ENCODE measurements at regions not wholly inside any gene's neighbourhood (a gene's known extent, or its start where the extent isn't known, plus 50 kb on each side); places are given as distances from the start of the nearest gene placed in this dataset.
"Not testable (repeated sequence)": the region's sequence is repeated elsewhere in the genome, so short reads cannot be mapped to it uniquely, and the experiment has no call there.

DNA sequence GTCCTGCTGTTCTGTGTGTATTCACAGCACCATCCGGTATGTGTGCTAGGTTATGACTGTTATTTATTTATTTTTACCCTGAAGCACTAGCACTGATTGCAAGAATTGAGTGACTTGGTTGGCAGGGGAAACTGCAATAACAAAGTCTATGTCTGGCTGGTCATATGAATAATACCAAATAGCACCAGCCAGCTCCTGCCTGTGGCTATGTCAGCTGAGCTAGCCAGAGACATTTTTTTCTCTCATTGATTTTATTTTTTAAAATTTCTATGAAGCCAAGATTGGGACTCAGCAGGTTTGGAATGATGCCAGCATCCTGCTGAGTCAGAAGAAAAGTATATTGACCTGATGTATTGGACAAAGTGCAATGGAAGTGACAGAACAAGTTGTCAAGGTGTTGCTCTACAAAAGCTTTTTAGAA lies 188.5 kb upstream of the CDH2 start:
- peak; percentile 58 for DNase-seq (ENCODE audit: low read depth)

DNA sequence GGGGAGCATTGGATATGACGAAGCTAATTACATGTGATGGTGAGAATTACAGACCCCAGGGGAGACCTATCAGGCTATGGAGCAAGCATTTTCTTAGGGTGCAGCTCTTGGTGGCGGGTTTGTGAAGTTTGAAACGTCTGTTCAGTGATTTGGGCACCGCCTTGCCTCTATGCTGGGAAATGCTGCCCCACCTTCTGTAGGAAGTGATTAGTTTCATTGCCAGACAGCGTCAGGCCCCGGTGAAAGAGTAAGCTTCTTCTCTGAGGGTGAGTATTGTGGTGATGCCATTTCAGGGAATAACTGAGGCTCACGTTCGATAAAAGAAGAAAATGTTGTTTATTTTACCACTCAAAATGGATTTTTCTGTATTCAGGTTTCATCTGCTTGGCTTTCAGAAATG lies 186.2 kb upstream of the CDH2 start:
- no peak for DNase-seq (ENCODE audit: low read depth)

DNA sequence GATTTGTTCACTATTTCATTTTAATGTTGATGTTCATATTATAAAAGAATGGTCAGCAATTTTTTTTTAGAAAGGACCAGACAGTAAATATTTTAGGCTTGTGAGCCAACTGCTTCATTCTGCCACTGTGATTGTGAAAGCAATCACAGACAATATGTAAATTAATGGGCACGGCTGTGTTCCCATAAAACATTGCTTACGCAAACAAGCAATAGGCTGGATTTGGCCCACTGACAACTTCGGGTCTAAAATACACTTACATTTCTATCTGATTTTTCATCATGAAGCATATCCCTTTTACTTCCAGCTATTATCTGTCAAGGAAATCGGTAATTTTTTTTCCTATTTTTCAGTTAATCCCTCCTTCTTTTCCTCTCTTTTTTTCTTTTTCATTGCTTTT lies 182.2 kb upstream of the CDH2 start:
- DNase-seq (ENCODE audit: low read depth), result no peak

DNA sequence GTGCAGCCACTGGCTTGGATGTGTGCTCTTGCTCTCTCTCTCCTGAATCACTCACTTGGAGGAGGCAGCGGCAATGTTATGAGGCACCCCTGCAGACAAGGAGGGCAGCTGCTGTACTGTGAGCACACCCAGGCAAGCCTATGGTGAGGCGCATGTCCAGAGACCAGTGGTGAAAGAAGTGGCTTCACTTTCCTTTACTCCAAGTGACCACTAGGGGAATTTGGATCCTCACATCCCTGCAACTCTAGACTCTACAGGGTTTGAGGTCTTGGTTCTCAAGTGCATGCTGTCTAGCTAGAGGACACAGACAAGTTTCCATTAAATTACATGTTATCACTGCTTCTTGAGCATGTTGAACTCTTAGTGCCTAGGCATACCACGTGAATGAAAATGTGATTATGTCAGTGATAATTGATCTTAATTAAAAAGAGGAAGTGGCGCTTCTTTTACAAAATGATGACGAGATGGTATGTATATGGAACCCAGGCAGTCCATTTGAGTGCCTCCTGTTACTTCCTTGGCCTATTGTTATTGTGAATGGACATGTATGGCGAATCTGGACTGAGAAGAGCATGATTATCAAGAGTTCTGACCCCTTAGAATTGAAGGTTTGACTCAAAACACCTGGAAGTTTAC lies 181.0 kb upstream of the CDH2 start:
- DNase-seq (ENCODE audit: low read depth), result peak; percentile 38

DNA sequence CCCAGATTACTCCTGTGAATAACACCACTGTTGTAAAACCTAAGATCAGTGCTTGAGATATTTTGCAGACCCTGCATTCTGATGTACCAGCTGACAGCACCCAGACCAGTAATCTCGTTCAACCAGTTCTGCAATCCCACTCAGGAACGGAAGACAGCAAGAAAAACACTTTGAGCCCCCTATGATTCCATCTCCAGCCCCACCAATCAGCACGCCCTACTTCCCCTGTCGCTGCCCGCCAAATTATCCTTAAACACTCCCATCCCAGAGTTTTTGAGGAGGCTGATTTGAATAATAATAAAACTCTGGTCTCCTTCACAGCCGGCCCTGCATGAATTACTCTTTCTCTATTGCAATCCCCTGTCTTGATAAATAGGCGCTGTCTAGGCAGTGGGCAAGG lies 173.9 kb upstream of the CDH2 start:
- DNase-seq (ENCODE audit: low read depth), result no peak

DNA sequence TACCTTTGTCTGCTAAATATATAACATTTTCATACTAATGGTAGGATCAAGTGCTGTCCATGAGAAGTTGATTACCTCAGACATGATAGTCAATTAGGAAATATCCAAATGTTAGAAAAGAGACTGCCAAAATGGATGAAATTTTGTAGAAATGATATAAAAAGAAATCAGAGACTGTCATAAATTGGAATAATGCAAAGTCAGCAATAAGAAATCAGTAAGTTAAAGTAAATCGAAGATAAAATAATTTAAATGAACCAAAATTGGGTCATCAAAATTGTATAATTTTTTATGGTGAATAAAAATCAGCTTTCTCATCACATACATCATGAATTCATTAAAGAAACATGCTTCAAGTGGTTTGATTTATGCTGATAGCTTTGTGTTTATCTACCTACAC lies 165.3 kb upstream of the CDH2 start:
- DNase-seq (ENCODE audit: low read depth), result no peak

DNA sequence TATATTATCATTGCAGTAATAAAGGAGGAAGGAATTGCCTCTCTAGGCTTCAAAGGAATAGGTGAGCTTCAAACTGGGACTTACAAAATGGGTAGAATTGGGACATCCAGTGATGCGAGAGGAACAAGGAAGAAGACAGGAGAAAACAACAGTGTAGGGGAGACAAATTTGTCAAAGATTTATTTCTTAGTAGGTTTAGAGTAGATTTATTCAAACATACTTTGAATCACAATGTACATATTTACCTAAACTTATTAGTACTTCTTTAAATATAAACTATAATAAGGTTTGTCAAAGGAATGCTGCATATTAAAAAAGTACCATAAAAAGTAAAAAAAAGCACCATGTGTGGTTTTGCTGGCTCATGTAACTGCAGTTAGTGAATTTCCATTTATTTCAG lies 161.4 kb upstream of the CDH2 start:
- DNase-seq (ENCODE audit: low read depth), result no peak

DNA sequence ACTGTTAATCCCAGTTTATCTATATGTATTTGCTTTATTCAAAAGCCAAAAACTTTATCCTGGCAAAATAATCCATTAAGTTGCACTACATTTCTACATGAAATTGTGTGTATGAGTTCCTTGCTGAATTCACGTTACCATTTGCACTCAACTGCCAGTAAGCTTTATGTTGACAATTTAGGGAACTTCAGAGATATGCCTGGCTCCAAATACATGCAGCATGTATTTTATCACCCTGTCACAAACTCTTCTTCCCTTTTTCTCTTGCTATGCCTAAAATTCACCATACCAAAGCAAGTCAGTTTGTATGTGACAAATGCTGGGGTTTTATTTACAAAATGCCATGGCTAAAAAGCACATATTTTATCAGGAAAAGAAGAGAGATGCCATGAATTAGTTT lies 157.6 kb upstream of the CDH2 start:
- no peak for DNase-seq (ENCODE audit: low read depth)

DNA sequence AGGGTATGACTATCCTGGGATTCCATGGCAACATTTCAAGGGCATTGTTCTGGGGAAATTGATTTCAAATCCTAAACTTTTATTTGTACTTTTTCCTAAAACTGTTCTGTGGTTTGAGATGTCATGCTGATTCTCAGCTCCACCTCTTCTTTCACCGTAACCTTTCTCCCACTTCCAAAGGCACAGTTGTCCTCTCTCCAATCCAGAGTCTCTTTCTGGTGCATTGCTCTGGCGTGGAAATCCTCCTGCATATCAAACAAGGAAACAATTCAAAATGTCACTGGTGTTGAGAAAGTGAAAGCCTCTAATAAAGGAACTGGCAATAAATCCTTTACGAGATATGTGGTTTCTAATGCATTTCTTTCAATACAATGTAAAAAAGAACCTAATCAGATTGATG lies 155.1 kb upstream of the CDH2 start:
- no peak for DNase-seq (ENCODE audit: low read depth)

DNA sequence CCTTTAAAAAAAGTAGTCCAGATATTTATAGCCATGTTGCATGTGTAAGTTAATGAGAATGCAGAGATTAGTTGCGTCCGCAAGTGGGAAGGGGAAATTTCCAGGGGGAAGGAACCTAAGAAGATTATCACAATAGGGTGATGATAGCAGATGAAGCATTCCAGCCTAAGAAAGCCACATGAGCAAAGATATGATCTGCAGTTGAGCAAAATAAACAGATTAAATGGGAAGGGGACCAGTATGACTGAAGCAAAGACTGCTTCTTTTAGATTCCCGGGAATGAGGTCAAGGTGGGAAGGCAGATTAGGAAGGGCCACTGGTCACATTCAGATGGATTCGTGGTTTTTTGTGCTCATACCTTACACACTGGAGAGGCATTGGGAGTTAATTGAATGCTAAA lies 154.6 kb upstream of the CDH2 start:
- DNase-seq (ENCODE audit: low read depth), result no peak

DNA sequence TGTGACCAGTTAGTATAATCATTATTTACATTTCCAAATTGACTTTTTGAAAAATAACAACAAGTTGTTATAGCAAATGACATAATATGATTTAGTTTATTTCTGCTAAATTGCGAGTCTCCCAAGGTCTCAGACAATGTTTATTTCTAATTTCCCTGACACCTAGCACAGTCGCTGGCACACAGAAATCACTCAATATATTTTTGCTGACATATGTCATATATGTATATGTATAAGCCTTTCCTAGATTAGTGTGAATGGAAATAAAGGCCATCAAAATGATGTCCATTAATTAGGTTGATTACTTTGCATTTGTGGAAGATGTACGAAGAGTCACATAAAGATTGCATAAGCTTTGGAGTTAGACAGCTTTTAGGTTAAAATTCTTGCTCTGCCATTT lies 136.7 kb upstream of the CDH2 start:
- no peak for DNase-seq (ENCODE audit: low read depth)

DNA sequence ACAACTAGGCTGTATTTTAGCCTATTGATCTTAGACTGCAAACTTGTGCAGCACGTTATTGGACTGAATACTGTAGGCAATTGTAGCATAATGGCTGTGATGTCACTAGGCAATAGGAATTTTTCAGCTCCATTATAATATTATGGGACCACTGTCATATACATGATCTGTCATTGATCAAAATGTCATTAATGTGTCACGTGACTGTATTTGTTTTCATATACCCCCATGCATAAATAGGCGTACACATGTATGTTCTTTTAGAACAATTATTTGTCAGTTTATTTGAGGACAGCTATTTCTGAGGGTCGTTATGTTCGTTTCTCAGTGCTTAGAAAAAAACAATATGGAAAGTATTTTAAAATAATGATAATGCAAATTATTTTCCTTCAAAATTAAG lies 111.9 kb upstream of the CDH2 start:
- DNase-seq (ENCODE audit: low read depth), result no peak

DNA sequence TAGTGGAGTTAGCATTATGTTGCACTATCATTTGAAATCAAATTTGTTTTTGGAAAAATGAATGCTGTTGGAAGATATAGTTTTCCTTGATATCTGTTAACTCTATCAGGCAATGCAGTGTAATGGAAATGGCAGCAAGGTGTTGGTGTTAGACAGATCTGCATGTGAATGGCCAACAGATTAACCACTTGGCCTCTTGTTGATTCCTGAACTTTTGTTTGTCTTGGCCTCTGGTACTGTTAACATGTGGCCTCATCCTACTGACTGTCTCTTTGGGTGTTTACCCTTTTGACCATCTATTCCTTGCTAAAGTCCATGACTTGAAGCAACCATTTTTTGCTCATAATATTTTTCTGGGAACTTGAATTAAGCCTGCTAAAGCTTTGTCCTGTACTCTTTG lies 110.2 kb upstream of the CDH2 start:
- no peak for DNase-seq (ENCODE audit: low read depth)

DNA sequence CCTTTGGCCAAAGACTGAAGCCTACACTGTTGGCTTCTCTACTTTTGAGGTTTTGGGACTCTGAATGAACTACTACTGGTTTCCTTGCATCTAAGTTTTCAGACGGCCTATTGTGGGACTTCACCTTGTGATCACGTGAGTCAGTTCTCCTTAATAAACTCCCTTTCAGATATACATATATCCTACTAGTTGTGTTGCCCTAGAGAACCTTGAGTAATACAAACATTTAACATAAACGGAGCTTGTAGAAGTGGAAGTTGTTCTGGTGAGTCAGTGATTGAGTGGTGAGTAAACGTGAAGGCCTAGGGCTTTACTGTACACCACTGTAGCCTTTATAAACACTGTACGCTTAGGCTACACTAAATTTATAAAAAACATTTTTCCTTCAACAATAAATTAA lies 107.2 kb upstream of the CDH2 start:
- DNase-seq (ENCODE audit: low read depth), result peak; percentile 83

DNA sequence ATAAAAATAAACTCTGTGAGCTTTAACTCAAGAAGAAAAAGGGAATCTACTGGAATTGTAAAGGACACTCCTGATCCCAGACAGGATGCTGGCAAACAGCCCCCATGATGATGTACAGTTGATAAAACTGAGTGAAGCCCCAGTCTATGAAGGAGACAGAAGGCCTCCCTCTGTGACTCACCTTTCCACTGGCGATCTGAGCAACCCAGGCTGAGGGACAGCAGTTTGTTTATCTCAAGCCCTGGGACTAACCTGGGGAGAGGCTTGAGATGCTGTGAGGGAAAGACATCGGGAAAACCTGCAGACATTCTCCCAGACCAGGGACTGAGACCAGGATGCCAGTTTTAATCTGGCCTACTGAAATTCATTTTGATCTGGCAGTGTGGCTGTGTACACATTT lies 104.5 kb upstream of the CDH2 start:
- peak; percentile 10 for DNase-seq (ENCODE audit: low read depth)

DNA sequence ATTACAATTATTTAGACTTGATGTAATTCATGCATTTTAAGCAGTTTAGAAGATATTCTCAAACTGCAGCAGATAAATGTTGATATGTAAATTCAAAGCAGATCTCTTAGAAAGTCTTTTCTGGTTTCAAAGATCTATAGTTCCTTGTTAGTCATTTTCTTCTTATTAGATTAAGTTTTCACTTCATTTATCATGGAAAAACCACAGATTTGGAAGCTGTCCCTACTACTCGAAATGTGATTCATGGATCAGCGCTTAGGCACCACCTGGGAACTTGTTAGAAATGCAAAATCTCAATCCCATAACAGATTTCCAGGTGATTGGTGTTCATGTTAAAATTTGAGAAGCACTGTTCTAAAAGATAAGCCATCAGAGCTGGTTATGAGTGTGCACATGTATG lies 92.8 kb upstream of the CDH2 start:
- DNase-seq (ENCODE audit: low read depth), result no peak

DNA sequence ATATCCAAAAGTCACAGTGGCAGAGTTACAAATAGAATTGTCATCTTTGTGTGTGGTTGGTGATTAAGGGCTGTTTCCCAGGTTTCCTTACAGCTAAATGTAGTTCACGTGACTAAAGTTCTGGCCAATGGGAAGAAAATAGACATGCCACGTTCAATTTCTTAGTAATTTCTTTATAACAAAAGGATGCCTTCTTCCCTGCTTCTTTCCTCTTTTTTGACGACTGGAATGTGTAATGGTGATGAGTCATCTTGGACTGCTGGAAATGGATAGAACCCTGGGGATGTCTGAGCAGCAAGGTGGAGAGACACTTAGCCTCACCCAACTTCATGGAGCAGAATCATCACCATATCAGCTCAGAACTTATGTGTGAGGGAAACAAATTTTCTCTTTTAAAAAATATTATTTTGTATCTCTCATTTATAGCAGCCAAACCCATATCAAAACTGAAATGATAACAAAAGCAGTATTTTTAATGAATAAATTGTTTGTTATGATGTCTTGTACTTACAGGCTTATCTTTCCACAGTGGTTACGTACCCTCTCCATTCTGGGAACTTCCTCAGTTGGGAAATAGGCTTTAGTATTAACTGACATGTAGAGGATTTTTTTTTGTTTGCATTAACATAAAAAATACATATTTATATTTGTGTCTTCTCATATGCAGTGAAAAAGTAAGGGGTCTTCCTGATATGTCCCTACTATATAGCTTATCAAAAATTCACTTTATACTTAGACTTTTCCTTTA lies 91.1 kb upstream of the CDH2 start:
- peak; percentile 89 for DNase-seq (ENCODE audit: low read depth)

DNA sequence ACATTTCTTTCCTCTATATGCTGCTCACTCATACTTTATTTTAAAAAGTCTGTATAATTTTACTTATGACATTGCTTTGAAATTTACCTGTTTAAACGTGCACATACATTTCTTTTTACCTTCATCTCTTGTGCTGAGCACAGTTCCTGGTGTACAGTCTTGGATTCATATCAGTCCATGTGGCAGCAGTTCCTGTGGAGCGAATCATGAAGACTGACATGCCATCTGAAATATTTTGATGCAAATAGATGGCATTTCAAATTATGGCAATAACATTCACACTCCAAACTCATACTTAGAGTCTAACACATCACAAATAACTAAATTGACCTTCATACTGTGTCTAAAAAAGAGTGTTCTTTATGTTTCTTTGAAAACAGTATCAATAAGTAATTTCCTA lies 90.3 kb upstream of the CDH2 start:
- no peak for DNase-seq (ENCODE audit: low read depth)

DNA sequence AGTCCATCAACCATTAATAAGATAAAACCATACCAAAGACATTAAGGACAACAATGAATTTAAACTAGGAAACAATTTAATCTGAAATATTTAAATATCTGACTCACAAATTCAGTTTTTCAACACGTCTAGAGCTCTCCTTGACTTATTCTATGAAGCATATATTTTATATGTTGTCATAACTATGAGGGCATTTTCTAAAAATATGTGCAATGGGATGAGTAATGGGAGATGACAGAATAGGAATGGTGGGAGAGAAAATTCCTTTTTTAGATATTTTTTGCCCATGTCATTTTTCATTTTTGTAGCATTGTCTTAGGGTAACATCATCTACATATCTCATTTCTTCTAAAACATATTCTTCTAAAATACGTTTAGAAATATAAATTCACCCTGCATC lies 79.2 kb upstream of the CDH2 start:
- DNase-seq (ENCODE audit: low read depth), result no peak

DNA sequence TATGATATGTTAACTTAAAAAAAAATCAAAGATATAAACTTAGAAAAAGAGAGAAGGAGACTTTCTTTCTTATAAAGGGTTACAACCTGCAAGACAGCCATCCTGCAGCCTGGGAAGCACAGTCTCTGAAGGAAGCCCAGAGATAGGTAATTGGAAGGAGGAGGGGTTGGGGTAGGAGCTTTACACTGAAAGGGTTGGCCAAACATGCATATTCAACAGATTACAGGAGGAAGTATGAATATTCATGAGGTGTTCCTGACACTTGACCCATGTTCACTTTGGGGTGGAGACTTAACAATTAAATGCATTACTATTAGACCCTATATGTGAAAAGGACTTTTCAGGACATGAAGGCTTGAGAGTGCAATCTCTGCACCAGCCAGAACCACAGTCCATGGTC lies 71.7 kb upstream of the CDH2 start:
- no peak for DNase-seq (ENCODE audit: low read depth)

DNA sequence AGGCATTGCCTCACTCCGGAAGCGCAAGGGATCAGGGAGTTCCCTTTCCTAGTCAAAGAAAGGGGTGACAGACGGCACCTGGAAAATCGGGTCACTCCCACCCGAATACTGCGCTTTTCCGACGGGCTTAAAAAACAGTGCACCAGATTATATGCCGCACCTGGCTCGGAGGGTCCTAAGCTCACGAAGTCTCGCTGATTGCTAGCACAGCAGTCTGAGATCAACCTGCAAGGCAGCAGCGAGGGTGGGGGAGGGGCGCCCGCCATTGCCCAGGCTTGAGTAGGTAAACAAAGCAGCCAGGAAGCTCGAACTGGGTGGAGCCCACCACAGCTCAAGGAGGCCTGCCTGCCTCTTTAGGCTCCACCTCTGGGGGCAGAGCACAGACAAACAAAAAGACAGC lies 63.7 kb upstream of the CDH2 start:
- DNase-seq (ENCODE audit: low read depth), result not testable (repeated sequence)

DNA sequence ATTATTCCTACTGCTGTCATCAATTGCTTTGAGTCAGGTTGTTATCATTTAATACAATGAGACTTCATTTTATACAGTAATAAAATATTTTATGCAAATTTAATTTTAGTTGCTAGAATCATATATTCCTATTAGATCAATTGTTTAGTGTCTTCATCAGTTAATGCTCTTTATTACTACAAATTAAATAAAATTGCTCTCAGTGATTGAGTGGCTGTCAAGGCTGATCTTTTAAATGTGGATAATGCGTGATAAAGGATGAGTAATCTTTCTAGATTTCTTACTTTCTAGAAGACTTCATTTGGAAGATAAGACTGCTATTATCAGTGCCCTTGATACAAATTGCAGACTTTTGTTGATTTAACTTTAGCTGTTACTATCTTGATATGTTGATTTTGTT lies 59.6 kb upstream of the CDH2 start:
- no peak for DNase-seq (ENCODE audit: low read depth)
